GM10248 (cell line): ENCODE measurements at regions not wholly inside any gene's neighbourhood (a gene's known extent, or its start where the extent isn't known, plus 50 kb on each side); places are given as distances from the start of the nearest gene placed in this dataset.

Experiments
- CTCF ChIA-PET: fragments of 300-600 bp; sonication (Branson Sonifier 250); formaldehyde crosslinking; extraction: SDS; loops from one replicate; lab custom pipeline; 2021; ENCODE audit warnings: antibody characterized with exemption; lab: Yijun Ruan, JAX
- POLR2A ChIA-PET: fragments of 350-650 bp; sonication (Branson Sonifier 250); formaldehyde crosslinking; extraction: SDS; loops from one replicate; lab custom pipeline; 2020; ENCODE audit warnings: antibody characterized with exemption; lab: Yijun Ruan, JAX
- DNase-seq: peaks from one replicate; pipeline ENCODE4 v3.0.0; 2012; ENCODE audit errors: extremely low spot score
- CTCF ChIP-seq: IDR thresholded peaks from 2 replicates; pipeline ENCODE4 v1.5.1; 2012; ENCODE audit warnings: mild to moderate bottlenecking, low read depth; ENCODE audit errors: extremely low read depth, missing control alignments, control extremely low read depth

GRCh38 chr7:15000157-15000556 is 97.6 kb upstream of the DGKB start:
- ChIA-PET POLR2A (no interaction called here), CTCF (interaction anchor here (1.2 to 2.0 kb wide), 2 partner anchors 15 to 22 kb away, joined by 6 to 7 read pairs; no protein-coding TSS in a partner anchor)
- TF ChIP-seq CTCF: no peak
- no peak for DNase-seq

DNA sequence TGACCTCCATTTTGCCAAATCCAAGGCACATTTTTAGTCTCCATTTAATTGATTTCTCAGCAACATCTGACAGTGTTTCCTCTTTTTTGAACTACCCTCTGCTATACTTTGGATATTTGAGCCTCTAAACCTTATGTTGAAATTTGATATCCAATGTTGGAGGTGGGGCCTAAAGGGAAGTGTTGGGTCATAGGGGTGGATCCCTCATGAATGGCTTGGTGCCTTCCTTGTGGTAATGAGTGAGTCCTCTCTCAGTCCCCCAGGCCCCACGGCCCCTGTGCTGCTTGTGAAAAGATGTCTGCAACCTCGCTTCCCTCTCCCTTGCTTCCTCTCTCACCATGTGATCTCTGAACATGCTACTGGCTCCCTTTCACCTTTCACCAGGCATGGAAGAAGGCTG is 96.8 kb upstream of the DGKB start:
- no peak for TF ChIP-seq CTCF
- POLR2A ChIA-PET: no interaction called here
- CTCF ChIA-PET: interaction anchor here (1.2 to 2.0 kb wide), 2 partner anchors 16 to 23 kb away, joined by 6 to 7 read pairs; no protein-coding TSS in a partner anchor
- DNase-seq: no peak

DNA sequence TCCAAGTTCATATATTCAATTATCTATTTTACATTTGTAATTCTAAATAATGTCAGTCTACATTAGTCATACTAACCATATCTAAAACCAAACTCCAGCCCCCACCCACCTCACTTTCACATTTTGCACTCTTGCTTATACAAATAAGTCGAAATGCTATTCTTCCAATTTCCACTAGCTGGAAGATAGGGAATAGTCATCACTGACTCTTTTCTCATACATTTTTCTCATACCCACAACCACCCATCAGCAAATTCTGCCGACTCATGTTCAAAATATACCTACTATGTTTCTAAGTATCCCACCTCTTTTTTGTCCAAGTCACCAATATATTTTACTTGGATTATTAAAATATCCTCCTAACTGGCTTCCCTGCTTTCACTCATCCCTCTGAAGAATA is 93.2 kb upstream of the DGKB start:
- ChIA-PET CTCF (no interaction called here), POLR2A (no interaction called here)
- TF ChIP-seq CTCF: no peak
- DNase-seq: no peak

DNA sequence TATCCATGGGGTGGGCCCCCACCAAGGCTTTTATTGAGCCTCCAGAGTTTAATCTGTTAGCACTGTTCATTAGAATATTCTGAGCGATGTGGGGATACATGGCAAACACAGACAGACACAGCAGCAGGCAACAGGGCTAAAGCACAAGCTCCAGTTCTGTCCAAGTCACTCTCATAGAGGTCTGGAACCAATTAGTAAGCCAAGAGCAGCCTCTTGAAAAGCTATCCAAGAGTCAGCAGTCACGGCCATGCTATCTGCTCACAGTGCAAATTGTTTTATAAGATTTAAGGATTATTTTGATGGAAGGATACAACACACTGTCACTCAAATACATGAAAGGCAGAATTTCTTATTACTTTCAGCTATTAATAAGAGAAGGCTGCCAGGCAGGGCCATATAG is 86.4 kb upstream of the DGKB start:
- no peak for DNase-seq
- CTCF ChIA-PET: interaction anchor here (1.8 kb wide), 1 partner anchor 27 kb away, joined by 7 read pairs; no protein-coding TSS in a partner anchor
- POLR2A ChIA-PET: no interaction called here
- TF ChIP-seq CTCF: no peak

DNA sequence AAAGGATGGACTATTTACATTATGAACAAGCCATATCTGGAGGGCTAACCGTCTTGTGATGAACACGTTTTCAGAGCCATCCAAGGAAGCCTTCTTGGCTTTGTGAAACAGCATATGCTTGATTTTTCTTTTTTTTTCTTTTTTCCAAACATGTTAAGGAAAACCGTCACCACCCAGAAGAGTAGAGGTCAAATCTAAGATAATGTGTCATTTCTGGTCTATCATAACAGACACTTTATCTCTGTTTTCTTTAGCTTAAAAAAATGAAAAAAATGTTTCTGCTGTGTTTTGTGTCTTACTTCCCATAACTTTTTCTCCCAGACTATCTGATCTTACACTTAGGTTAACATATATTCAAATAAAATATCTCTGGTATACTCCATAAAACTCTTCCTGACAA is 76.1 kb upstream of the DGKB start:
- POLR2A ChIA-PET: no interaction called here
- no peak for DNase-seq
- CTCF ChIA-PET: no interaction called here
- no peak for TF ChIP-seq CTCF

DNA sequence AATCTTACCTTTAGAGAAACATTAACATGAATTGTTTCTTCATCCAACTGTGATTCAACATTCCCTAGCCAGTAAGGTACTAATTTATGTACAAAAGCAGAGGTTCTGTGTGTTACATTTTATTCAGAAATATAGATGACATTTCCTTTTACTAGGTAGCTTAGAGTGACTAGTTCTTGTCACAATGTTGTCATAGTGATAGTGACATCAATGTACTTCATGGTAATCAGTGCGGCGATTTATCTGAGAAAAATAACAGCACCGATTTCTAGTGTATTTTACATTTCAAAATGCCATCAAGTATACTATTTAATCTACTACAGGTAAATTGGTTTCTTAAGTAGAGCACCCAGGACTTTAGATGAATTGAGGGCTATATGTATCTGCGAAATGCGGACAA is 72.1 kb upstream of the DGKB start:
- no peak for TF ChIP-seq CTCF
- ChIA-PET POLR2A (no interaction called here), CTCF (interaction anchor here (0.9 to 1.3 kb wide), 2 partner anchors 7 to 41 kb away, joined by 3 to 4 read pairs; no protein-coding TSS in a partner anchor)
- DNase-seq: no peak
